ENCODE measurements at regions not wholly inside any gene's neighbourhood (a gene's known extent, or its start where the extent isn't known, plus 50 kb on each side); places are given as distances from the start of the nearest gene placed in this dataset.

- TF ChIP-seq ZBTB7A (IDR thresholded peaks at IDR 0.05; ENCODE audit: low read depth) (no peak), EP300 (IDR thresholded peaks at IDR 0.05; ENCODE audit: borderline replicate concordance) (no peak), TAF1 (IDR thresholded peaks at IDR 0.05; ENCODE audit: low read depth) (no peak), TEAD4 (IDR thresholded peaks at IDR 0.05) (no peak), CEBPB (IDR thresholded peaks at IDR 0.05) (no peak), MAX (IDR thresholded peaks at IDR 0.05) (no peak)
Measured at GRCh38 chr13:106161146-106161545, 374.3 kb downstream of the EFNB2 start.
